Ammon's horn (tissue), 1 donor: ENCODE measurements at regions not wholly inside any gene's neighbourhood (a gene's known extent, or its start where the extent isn't known, plus 50 kb on each side); places are given as distances from the start of the nearest gene placed in this dataset.
"Not testable (repeated sequence)": the region's sequence is repeated elsewhere in the genome, so short reads cannot be mapped to it uniquely, and the experiment has no call there.

Experiments used
- DNase-seq: peaks from one replicate; pipeline ENCODE4 v3.0.0-alpha.2; 2016; ENCODE audit warnings: low spot score

- DNase-seq = no peak
Measured at GRCh38 chr7:131934452-131934851, 378.0 kb upstream of the PODXL start.

- no peak for DNase-seq
Measured at GRCh38 chr7:131933751-131934289, 377.4 kb upstream of the PODXL start.

- DNase-seq = not testable (repeated sequence)
Measured at GRCh38 chr7:131933219-131933618, 376.8 kb upstream of the PODXL start.

GRCh38 chr7:131932271-131932670, 375.8 kb upstream of the PODXL start:
- no peak for DNase-seq

- no peak for DNase-seq
Measured at GRCh38 chr7:131931370-131931769, 374.9 kb upstream of the PODXL start.

- no peak for DNase-seq
Measured at GRCh38 chr7:131929632-131930031, 373.2 kb upstream of the PODXL start.

GRCh38 chr7:131927770-131928423, 371.5 kb upstream of the PODXL start:
- no peak for DNase-seq

GRCh38 chr7:131925636-131926035, 369.2 kb upstream of the PODXL start:
- DNase-seq = no peak

GRCh38 chr7:131924857-131925256, 368.4 kb upstream of the PODXL start:
- no peak for DNase-seq

GRCh38 chr7:131922948-131923347, 366.5 kb upstream of the PODXL start:
- DNase-seq = not testable (repeated sequence)

GRCh38 chr7:131921016-131921415, 364.6 kb upstream of the PODXL start:
- no peak for DNase-seq

GRCh38 chr7:131919920-131920709, 363.7 kb upstream of the PODXL start:
- no peak for DNase-seq

GRCh38 chr7:131911112-131911511, 354.7 kb upstream of the PODXL start:
- no peak for DNase-seq

GRCh38 chr7:131909151-131909768, 352.8 kb upstream of the PODXL start:
- DNase-seq = no peak

- DNase-seq = no peak
Measured at GRCh38 chr7:131908714-131909113, 352.3 kb upstream of the PODXL start.

GRCh38 chr7:131905471-131905973, 349.1 kb upstream of the PODXL start:
- DNase-seq = no peak

GRCh38 chr7:131904760-131905327, 348.4 kb upstream of the PODXL start:
- no peak for DNase-seq

- DNase-seq = no peak
Measured at GRCh38 chr7:131903315-131903714, 346.9 kb upstream of the PODXL start.

- no peak for DNase-seq
Measured at GRCh38 chr7:131900785-131901287, 344.4 kb upstream of the PODXL start.

- no peak for DNase-seq
Measured at GRCh38 chr7:131899271-131900030, 343.0 kb upstream of the PODXL start.

- no peak for DNase-seq
Measured at GRCh38 chr7:131898418-131898817, 342.0 kb upstream of the PODXL start.
